PC-3 (cell line): ENCODE measurements at regions not wholly inside any gene's neighbourhood (a gene's known extent, or its start where the extent isn't known, plus 50 kb on each side); places are given as distances from the start of the nearest gene placed in this dataset.

Experiments used
- EZH2 ChIP-seq: fragments of 300-600 bp; sonication (generic); IDR thresholded peaks from one replicate; pipeline ENCODE4 v1.6.1; 2017; ENCODE audit warnings: antibody characterized with exemption, mild to moderate bottlenecking, low read length; ENCODE audit not compliant: unreplicated experiment
- EZH2phosphoT487 ChIP-seq: fragments of 300-600 bp; sonication (generic); IDR thresholded peaks from 2 replicates; pipeline ENCODE4 v1.6.1; 2018; ENCODE audit warnings: mild to moderate bottlenecking, antibody characterized with exemption, low read length, borderline replicate concordance
- TF ChIP-seq, protein P1 (sequence below): fragments of 300-600 bp; sonication (generic); conservative IDR thresholded peaks from 2 replicates; pipeline ENCODE4 v1.5.1; 2017; ENCODE audit warnings: antibody characterized with exemption, low read depth, mild to moderate bottlenecking, low read length

DNA sequence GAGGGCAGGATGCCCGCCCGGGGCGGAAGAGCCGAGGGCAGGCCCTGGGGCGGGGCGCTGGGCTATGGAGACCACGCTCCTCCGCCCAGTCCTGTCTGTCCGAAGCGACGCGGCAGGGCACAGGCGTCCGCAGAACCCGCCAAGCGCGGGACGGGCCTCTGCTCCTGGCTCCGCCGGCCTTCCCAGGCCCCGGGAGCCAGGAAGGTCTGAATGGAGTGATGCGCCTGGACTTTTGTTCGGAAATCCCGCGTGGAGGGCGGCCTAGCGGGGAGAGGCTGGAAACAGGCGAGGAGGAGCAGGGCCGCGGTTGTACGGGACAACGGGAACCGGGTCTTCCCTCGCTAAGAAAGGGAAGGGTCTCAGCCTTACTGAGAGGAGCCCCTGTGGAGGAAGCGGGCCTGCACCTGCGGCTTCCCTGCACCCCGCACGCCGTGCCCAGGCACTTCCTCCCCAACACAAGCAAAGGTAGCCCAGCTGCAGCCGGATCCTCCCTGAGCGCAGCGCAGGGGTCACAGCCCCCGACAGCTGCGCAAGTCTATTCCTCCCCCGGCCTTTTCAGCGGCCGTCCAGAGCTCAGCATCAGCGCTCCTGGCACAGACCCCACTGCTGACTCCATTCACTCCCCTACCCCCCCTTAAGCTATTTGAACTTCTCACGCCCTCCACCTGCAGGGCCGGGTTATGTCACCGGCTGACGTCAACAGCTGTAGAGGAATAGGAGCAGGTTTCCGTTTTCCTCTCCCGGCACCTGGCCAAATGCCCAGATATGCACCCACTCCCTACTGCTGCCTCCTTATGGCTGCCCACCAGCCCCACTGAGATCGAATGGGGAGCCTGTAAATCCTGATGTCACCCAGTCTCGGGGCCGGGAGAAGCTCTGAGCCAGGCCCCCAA, 143.2 kb upstream of the RET start:
- TF ChIP-seq, protein P1, sequence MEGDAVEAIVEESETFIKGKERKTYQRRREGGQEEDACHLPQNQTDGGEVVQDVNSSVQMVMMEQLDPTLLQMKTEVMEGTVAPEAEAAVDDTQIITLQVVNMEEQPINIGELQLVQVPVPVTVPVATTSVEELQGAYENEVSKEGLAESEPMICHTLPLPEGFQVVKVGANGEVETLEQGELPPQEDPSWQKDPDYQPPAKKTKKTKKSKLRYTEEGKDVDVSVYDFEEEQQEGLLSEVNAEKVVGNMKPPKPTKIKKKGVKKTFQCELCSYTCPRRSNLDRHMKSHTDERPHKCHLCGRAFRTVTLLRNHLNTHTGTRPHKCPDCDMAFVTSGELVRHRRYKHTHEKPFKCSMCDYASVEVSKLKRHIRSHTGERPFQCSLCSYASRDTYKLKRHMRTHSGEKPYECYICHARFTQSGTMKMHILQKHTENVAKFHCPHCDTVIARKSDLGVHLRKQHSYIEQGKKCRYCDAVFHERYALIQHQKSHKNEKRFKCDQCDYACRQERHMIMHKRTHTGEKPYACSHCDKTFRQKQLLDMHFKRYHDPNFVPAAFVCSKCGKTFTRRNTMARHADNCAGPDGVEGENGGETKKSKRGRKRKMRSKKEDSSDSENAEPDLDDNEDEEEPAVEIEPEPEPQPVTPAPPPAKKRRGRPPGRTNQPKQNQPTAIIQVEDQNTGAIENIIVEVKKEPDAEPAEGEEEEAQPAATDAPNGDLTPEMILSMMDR, result no peak
- TF ChIP-seq EZH2phosphoT487 (no peak), EZH2 (no peak)
